HG03442 (cell line): ENCODE measurements at regions not wholly inside any gene's neighbourhood (a gene's known extent, or its start where the extent isn't known, plus 50 kb on each side); places are given as distances from the start of the nearest gene placed in this dataset.

ENCODE experiments used
- ATAC-seq: cut with Tn5 transposase; IDR thresholded peaks from one replicate; pipeline ENCODE4 v1.9.1; 2021; ENCODE audit warnings: mild to moderate bottlenecking, moderate library complexity; ENCODE audit not compliant: unreplicated experiment

DNA sequence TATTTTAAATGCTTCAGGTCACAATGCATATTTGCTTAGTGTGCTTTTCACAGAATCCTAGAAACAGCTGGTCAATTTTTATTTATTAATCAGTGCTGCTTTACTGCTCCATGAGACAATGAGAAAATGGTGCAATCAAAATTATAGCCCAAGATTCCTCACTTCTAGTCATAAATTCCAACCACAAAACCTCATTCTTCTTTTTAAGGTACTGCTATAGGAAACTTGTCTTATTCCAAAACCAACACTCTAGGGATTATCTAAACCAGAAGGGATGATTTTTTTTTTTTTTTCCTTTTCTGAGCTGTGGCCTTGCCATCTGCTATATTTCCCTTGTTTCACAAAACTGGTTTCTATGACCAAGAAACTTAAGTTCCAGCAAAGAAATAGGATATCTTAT, 64.0 kb upstream of the SEMA3A start:
- ATAC-seq = no peak

DNA sequence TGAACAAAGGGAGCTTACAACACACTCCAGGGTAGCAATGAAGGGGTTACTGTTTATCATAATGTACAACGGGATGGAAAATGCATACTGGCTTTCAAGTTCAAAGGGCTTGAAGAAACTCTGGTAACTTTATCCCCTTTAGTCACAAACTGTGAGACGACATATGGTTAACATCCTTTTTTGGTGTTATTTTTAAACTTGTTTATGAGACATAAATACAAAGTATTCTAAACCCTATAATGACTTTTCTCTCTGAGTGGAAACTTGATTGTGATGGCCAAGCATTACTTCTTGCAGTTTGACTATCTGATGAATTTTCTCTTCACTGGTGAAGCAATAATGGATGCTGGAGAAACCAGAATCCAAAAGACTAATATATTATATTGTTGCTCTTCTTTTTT, 62.0 kb upstream of the SEMA3A start:
- ATAC-seq = no peak

DNA sequence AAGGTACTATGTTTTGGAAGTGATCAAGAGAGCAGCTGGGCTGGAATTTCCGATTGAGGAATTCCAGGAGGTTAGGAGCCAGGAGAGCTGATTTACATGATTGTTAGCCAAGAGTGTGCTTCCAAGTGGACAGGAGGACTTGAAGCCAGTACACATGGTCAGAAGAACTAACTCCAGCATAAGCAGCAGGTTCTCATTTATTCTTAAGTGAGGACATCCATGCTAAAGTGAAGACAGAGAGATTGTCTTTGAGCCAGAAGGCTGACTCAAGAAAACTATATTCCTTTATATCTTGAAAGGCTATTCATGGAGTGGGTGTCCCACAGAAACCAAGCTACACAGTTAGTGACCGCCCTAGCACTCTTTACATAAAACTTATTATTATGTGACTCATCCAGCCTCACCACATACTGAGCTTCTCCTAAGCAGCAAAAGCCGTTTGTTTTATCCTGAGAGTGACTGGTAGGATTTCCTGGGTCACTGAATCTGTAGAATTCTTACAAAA, 56.7 kb upstream of the SEMA3A start:
- no peak for ATAC-seq

DNA sequence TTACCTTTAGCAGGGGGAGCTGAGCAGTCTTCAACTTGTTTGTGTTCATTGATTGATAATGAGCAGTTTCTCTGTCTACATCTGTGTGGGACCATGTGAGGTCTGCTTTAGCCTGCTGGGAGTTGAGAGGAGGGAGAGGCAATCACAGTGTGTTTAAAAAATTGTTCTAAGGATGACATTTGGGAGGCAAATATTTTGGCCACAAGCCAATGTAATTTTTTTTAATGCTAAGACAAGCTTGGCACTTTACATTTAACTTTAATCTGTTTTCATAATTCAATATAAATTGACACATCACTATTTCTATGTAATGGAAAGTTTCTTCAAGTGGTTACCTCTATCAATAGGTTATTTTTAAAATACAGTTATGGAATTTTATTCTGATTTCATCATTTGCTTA, 55.9 kb upstream of the SEMA3A start:
- ATAC-seq = no peak

DNA sequence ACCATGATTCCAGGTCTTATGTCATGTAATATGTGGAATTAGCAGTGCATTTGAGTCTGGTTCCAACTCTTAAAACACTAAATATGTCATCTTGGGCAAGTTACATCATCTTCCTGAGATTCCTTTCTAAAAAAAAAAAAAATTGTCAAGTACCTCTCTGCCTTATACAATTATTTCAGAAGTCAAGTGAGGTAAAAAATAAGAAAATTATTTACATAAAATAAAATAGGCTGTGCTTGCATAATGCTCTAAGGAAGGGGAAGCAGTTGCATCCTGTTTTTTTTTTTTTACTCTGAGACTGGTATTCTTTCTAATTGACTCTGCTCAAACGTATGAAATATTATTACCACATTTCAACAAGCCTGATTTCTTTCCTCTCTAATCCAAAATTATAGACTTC, 55.1 kb upstream of the SEMA3A start:
- no peak for ATAC-seq

DNA sequence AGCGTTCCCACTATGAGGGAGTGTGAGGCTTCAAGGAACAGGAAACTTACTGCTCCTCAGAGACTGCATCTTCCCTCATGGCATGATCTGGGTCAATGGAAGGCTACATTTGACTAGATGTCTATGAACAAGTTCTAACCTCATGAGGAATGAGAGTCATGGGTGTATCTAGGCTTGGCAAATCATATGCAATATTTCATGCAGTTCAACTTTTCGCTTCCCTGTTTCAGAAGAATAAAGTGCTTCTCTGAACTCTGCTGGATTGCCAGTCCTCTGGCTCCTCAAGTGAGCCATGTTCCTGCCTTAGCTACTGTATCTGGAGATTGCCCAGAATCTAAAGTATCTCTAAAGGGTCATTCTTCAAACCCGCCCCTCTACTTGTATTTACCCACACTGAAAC, 54.3 kb upstream of the SEMA3A start:
- ATAC-seq = no peak

DNA sequence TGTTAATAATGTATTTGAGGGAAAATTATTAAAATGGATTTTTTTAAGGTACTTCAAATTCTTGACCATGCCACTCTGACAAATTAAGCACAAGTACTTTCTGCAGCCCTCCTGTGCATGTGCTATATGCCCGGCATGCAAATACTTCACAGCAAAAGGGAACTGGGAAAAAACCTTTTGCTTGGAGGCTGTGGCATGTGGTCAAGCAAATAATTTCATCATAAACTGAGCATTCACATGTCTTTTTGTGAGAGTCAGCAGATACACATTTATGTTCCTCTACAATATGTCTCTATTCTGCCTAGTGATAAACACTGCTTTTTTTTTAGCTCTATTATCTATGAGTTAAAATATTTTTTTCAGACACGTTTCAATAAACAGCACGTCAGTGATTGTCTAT, 53.7 kb upstream of the SEMA3A start:
- ATAC-seq = peak; percentile 80

DNA sequence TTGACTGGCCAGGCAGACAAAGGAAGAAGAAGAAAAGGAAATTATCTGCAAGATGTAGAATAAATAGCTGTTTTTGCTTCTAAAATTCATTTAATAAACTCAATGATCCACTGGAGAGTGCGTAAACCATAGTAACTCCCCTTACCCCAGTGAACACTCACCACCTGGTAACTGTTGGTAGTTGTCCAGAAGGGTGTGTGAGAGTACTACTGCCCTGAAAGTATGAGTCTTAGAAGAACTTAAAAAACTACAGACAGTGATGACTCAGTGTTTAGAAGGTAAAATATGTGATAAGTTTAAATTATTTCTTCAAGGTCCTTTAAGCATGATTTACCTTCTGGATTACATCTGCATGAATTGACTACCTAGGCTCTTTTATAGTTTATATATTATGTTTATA, 53.0 kb upstream of the SEMA3A start:
- no peak for ATAC-seq

DNA sequence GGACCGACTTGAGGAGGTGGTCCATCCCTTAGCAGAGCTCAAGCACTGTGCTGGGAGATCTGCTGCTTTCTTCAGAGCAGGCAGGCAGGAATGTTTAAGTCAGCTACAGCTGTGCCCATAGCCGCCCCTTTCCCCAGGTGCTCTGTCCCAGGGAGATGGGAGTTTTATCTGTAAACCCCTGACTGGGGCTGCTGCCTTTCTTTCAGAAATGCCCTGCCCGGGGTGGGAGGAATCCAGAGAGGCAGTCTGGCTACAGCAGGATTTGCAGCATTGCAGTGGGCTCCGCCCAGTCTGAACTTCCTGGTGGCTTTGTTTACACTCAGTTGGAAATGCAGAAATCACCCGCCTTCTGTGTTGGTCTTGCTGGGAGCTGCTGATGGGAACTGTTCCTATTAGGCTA, 51.2 kb upstream of the SEMA3A start:
- ATAC-seq = no peak
